HFFc6 (cell line): ENCODE measurements at regions not wholly inside any gene's neighbourhood (a gene's known extent, or its start where the extent isn't known, plus 50 kb on each side); places are given as distances from the start of the nearest gene placed in this dataset.

ENCODE experiments used
- DNase-seq: peaks from one replicate; pipeline ENCODE4 v3.0.0-alpha.2; 2018
- H3K27ac Mint-ChIP-seq: 2 replicates; pipeline ENCODE4 v1.8.0; 2020; ENCODE audit warnings: mild to moderate bottlenecking, mixed read lengths
- H3K27me3 Mint-ChIP-seq: 2 replicates; pipeline ENCODE4 v1.8.0; 2021; ENCODE audit warnings: mild to moderate bottlenecking, moderate library complexity, mixed read lengths; ENCODE audit not compliant: insufficient read depth
- H3K36me3 Mint-ChIP-seq: 2 replicates; pipeline ENCODE4 v1.8.0; 2021; ENCODE audit warnings: low read depth, mixed read lengths
- H3K4me1 Mint-ChIP-seq: 2 replicates; pipeline ENCODE4 v1.8.0; 2020; ENCODE audit warnings: low read depth, mixed read lengths
- H3K4me3 Mint-ChIP-seq: 2 replicates; pipeline ENCODE4 v1.8.0; 2020; ENCODE audit warnings: mild to moderate bottlenecking, moderate library complexity, mixed read lengths
- H3K9me3 Mint-ChIP-seq: 2 replicates; pipeline ENCODE4 v1.8.0; 2020; ENCODE audit warnings: mild to moderate bottlenecking, mixed read lengths
- CTCF ChIP-seq: fragments of 200-600 bp; sonication (generic); IDR thresholded peaks from 2 replicates; pipeline ENCODE4 v1.5.0; 2021; ENCODE audit warnings: antibody characterized with exemption, mild to moderate bottlenecking

- peaks cover 48% of the 10 kb centered on the region for H3K27me3 Mint-ChIP-seq
- H3K4me3 Mint-ChIP-seq = no peak overlapping the region
- H3K27ac Mint-ChIP-seq = no peak overlapping the region
- no peaks in the 10 kb centered on the region for H3K4me1 Mint-ChIP-seq
- no peak for TF ChIP-seq CTCF
- no peak for DNase-seq
- no peaks in the 10 kb centered on the region for H3K9me3 Mint-ChIP-seq
- no peaks in the 10 kb centered on the region for H3K36me3 Mint-ChIP-seq
These were observed 93.1 kb upstream of the TMEM45B start for GRCh38 chr11:129722529-129722928.

DNA sequence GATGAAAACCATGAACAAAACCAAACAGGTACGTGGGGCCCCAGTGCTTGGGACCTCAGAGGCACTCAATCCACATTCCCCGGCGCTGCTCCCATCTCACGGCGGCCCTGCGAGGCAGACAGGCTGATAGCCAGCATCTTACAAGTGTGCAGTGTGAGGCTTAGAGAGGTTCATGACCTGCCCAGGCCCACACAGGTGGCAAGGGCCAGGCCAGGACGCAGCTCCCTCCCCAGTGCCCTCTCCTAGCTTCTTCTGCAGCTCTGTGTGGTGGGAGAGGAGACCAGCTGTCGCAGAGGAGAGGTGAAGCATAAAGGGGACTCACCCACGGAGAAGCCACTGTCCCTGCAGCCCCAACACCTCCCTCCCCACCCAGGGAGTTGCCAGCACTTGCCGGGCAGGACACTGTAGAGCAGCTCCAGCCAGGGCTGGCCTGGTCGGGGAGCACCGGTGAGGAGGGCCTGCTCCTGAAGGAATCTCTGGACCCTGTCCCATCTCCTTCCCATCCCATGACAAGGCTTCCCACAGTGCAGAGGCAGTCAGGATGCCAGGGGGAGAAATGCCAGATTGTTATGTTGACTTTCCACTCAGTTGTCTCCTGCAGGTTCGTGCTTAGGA lies 92.4 kb upstream of the TMEM45B start:
- H3K27ac Mint-ChIP-seq = no peak overlapping the region
- DNase-seq = no peak
- no peak for TF ChIP-seq CTCF
- H3K27me3 Mint-ChIP-seq = peaks cover 53% of the 10 kb centered on the region
- H3K9me3 Mint-ChIP-seq = no peaks in the 10 kb centered on the region
- no peak overlapping the region for H3K4me3 Mint-ChIP-seq
- H3K4me1 Mint-ChIP-seq = no peaks in the 10 kb centered on the region
- no peaks in the 10 kb centered on the region for H3K36me3 Mint-ChIP-seq

DNA sequence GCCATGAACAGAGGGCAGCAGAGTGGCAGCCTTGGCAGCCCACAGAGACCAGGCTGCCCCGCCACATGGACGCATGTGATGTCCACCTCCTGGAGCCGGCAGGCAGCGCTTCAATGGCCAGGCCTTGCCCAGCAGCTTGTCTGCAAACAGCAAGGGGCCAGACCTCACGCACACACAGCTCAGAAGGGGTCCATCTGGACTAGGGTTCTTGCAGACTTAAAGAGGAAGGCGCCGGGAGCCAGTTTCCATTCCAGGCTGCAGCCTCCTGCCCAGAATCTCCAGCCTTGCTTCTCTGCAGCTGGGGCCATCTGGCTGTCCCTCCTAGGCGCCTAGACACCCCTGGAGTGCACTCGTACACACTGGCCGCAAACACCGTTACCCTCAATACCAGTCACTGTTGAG lies 91.9 kb upstream of the TMEM45B start:
- Mint-ChIP-seq H3K4me3 (no peak overlapping the region), H3K27ac (no peak overlapping the region), H3K36me3 (no peaks in the 10 kb centered on the region), H3K9me3 (no peaks in the 10 kb centered on the region), H3K27me3 (peaks cover 56% of the 10 kb centered on the region), H3K4me1 (no peaks in the 10 kb centered on the region)
- DNase-seq = no peak
- TF ChIP-seq CTCF = no peak

- Mint-ChIP-seq H3K4me1 (no peaks in the 10 kb centered on the region), H3K36me3 (no peaks in the 10 kb centered on the region), H3K4me3 (no peak overlapping the region), H3K27me3 (peaks cover 62% of the 10 kb centered on the region), H3K9me3 (no peaks in the 10 kb centered on the region), H3K27ac (no peak overlapping the region)
- no peak for DNase-seq
- no peak for TF ChIP-seq CTCF
These were observed 90.8 kb upstream of the TMEM45B start for GRCh38 chr11:129724866-129725265.

- Mint-ChIP-seq H3K27ac (no peak overlapping the region), H3K4me3 (no peak overlapping the region), H3K36me3 (no peaks in the 10 kb centered on the region), H3K4me1 (no peaks in the 10 kb centered on the region), H3K9me3 (no peaks in the 10 kb centered on the region), H3K27me3 (peaks cover 63% of the 10 kb centered on the region)
- no peak for DNase-seq
- no peak for TF ChIP-seq CTCF
These were observed 89.5 kb upstream of the TMEM45B start for GRCh38 chr11:129726179-129726578.

DNA sequence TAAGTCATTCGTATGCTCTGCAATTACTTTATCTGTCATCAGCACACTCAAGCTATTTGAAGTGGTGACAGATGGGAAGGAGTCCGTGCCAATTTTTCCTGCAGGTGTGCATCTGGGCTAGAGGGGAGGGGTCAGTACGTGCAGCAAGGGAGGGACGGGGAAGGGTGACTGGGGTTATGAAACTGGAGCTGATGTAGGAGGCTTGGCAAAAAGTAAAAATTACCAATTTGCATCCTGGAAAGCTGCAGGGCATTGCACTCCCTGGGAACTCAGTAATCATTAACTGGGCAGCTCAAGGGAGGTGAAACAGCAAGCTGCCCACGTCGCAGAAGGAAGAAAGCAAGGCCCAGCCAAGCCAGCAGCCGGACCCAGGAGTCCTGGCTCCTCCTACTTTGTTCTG lies 87.1 kb upstream of the TMEM45B start:
- H3K4me1 Mint-ChIP-seq = no peaks in the 10 kb centered on the region
- H3K27me3 Mint-ChIP-seq = peaks cover 71% of the 10 kb centered on the region
- H3K4me3 Mint-ChIP-seq = no peak overlapping the region

More for the DNA sequence above, 87.1 kb upstream of the TMEM45B start:
- no peak for DNase-seq
- H3K27ac Mint-ChIP-seq = no peak overlapping the region
- no peak for TF ChIP-seq CTCF
- H3K36me3 Mint-ChIP-seq = no peaks in the 10 kb centered on the region
- no peaks in the 10 kb centered on the region for H3K9me3 Mint-ChIP-seq
